IMR-90 (cell line): ENCODE measurements at regions not wholly inside any gene's neighbourhood (a gene's known extent, or its start where the extent isn't known, plus 50 kb on each side); places are given as distances from the start of the nearest gene placed in this dataset.
A peak's percentile ranks its signal among the peaks of the same experiment; 100 is the strongest.

Experiments used
- ATAC-seq: fragments of 200-7000 bp; cut with Tn5 transposase; 2 replicates; pipeline ENCODE4 v1.9.1; 2020; ENCODE audit warnings: low read depth, mild to moderate bottlenecking, moderate library complexity
- BruUV-seq: library from RNA; stranded (reverse); fragments of 400-500 nt; replicated peaks from 2 replicates; lab custom pipeline; 2021; lab: Mats Ljungman, UMichigan
- CTCF ChIA-PET: fragments of 300-600 bp; formaldehyde crosslinking; extraction: SDS; loops from one replicate; lab custom pipeline; 2021; ENCODE audit warnings: antibody characterized with exemption; lab: Yijun Ruan, JAX
- POLR2A ChIA-PET: fragments of 300-600 bp; sonication (Branson Sonifier 250); formaldehyde crosslinking; loops from one replicate; lab custom pipeline; 2022; ENCODE audit warnings: antibody characterized with exemption; ENCODE audit not compliant: unreplicated experiment; lab: Charles Lee
- DNase-seq: peaks from one replicate; pipeline ENCODE4 v3.0.0; 2013
- H2AFZ ChIP-seq: replicated peaks from 2 replicates; pipeline ENCODE3; 2013; ENCODE audit warnings: low read length, mild to moderate bottlenecking; ENCODE audit not compliant: poor library complexity
- H2AK5ac ChIP-seq: 2 replicates; pipeline ENCODE4 v1.6.1; 2013; ENCODE audit warnings: low read depth, low read length, inconsistent platforms
- H2AK9ac ChIP-seq: replicated peaks from 2 replicates; pipeline ENCODE3; 2013; ENCODE audit warnings: mild to moderate bottlenecking, low read depth, low read length, moderate library complexity; ENCODE audit not compliant: poor library complexity
- H2BK120ac ChIP-seq: 2 replicates; pipeline ENCODE4 v1.6.1; 2013; ENCODE audit warnings: low read depth, low read length, inconsistent platforms
- H2BK15ac ChIP-seq: 3 replicates; pipeline ENCODE4 v1.6.1; 2013; ENCODE audit warnings: low read depth, low read length, inconsistent platforms
- H2BK20ac ChIP-seq: 2 replicates; pipeline ENCODE4 v1.6.1; 2013; ENCODE audit warnings: low read depth, mild to moderate bottlenecking, inconsistent platforms, low read length, moderate library complexity
- H2BK5ac ChIP-seq: 2 replicates; pipeline ENCODE4 v1.6.1; 2013; ENCODE audit warnings: mild to moderate bottlenecking, low read depth, low read length, inconsistent platforms; ENCODE audit not compliant: poor library complexity, severe bottlenecking
- H3K14ac ChIP-seq: replicated peaks from 2 replicates; pipeline ENCODE4 v1.6.1; 2013; ENCODE audit warnings: low read depth, low read length, inconsistent platforms
- H3K18ac ChIP-seq: 2 replicates; pipeline ENCODE4 v1.6.1; 2013; ENCODE audit warnings: low read depth, low read length, control low read depth
- H3K23ac ChIP-seq: 2 replicates; pipeline ENCODE4 v1.6.1; 2013; ENCODE audit warnings: low read depth, low read length, inconsistent platforms
- H3K27ac ChIP-seq: 2 replicates; pipeline ENCODE4 v1.5.1; 2013; ENCODE audit warnings: mild to moderate bottlenecking, control low read depth, low read length; ENCODE audit not compliant: insufficient read depth
- H3K27me3 ChIP-seq: 2 replicates; pipeline ENCODE4 v1.6.1; 2013; ENCODE audit warnings: low read length; ENCODE audit not compliant: control insufficient read depth, insufficient read depth
- H3K36me3 ChIP-seq: 2 replicates; pipeline ENCODE4 v1.6.1; 2013; ENCODE audit warnings: low read length, mixed read lengths; ENCODE audit not compliant: control insufficient read depth, insufficient read depth
- H3K4ac ChIP-seq: 2 replicates; pipeline ENCODE4 v1.6.1; 2013; ENCODE audit warnings: low read depth, low read length, inconsistent platforms
- H3K4me1 ChIP-seq: 2 replicates; pipeline ENCODE4 v1.6.1; 2013; ENCODE audit warnings: low read length, mixed read lengths; ENCODE audit not compliant: control insufficient read depth, insufficient read depth
- H3K4me2 ChIP-seq: 2 replicates; pipeline ENCODE4 v1.6.1; 2013; ENCODE audit warnings: low read depth, mild to moderate bottlenecking, control low read depth, low read length, moderate library complexity
- H3K4me3 ChIP-seq: 2 replicates; pipeline ENCODE4 v1.5.1; 2013; ENCODE audit warnings: low read depth, mild to moderate bottlenecking, control low read depth, low read length, moderate library complexity; ENCODE audit not compliant: insufficient read depth
- H3K56ac ChIP-seq: 2 replicates; pipeline ENCODE4 v1.6.1; 2013; ENCODE audit warnings: low read length, inconsistent platforms; ENCODE audit not compliant: insufficient read depth; ENCODE audit errors: extremely low read depth
- H3K79me1 ChIP-seq, 2 experiments: 2 replicates each; pipeline ENCODE4 v1.6.1; 2013; ENCODE audit warnings: low read length in 2 of 2, inconsistent platforms in 1 of 2, low read depth in 1 of 2
- H3K9ac ChIP-seq: 2 replicates; pipeline ENCODE4 v1.6.1; 2013; ENCODE audit warnings: low read depth, low read length, control low read depth
- H3K9me1 ChIP-seq: 2 replicates; pipeline ENCODE4 v1.6.1; 2013; ENCODE audit warnings: low read length, inconsistent platforms; ENCODE audit not compliant: insufficient read depth
- H3K9me3 ChIP-seq: 2 replicates; pipeline ENCODE4 v1.6.1; 2013; ENCODE audit warnings: low read length; ENCODE audit not compliant: control insufficient read depth, insufficient read depth
- H4K20me1 ChIP-seq: 2 replicates; pipeline ENCODE4 v1.6.1; 2013; ENCODE audit warnings: low read length, inconsistent platforms; ENCODE audit not compliant: insufficient read depth
- H4K5ac ChIP-seq: 2 replicates; pipeline ENCODE4 v1.6.1; 2013; ENCODE audit warnings: mild to moderate bottlenecking, low read depth, low read length, control low read depth
- H4K8ac ChIP-seq, 2 experiments: 2 replicates each; pipeline ENCODE4 v1.6.1; 2013; ENCODE audit warnings: low read depth in 2 of 2, low read length in 2 of 2, control low read depth in 1 of 2, inconsistent platforms in 1 of 2
- H4K91ac ChIP-seq: 2 replicates; pipeline ENCODE4 v1.6.1; 2013; ENCODE audit warnings: low read depth, low read length, inconsistent platforms; ENCODE audit not compliant: insufficient read depth
- CEBPB ChIP-seq: IDR thresholded peaks from 2 replicates; pipeline ENCODE4 v1.6.1; 2012; ENCODE audit warnings: low read depth, low read length, improper control_type of control experiment
- WGBS, 2 experiments: methylation state at CpG; one replicate each; pipeline versions ENCODE4 v1.1.5 to v1.1.7; 2013; ENCODE audit warnings: missing lambda C conversion rate in 2 of 2; ENCODE audit not compliant: insufficient read length in 1 of 2; ENCODE audit errors: extremely low coverage in 2 of 2; 5-methylcytosine and 5-hydroxymethylcytosine counted together
- dilution Hi-C: fragments of 300-500 bp; cut with HindIII; formaldehyde crosslinking; loops from one replicate; pipeline ENCODE4 v1.14.3; 2018; ENCODE audit warnings: low sequenced_read_pairs; ENCODE audit not compliant: unreplicated experiment
- in situ Hi-C: fragments of 300-500 bp; cut with MboI; formaldehyde crosslinking; loops from 3 replicates; pipeline ENCODE4 v1.14.3; 2019; ENCODE audit warnings: low sequenced_read_pairs, inconsistent platforms, mixed read lengths
- intact Hi-C: fragments of 100-400 bp; cut with micrococcal nuclease; formaldehyde crosslinking; loops from 2 replicates; pipeline ENCODE4 v1.10.0; 2022
- TF ChIP-seq, protein P1 (sequence below): conservative IDR thresholded peaks from 2 replicates; pipeline ENCODE4 v1.5.1; 2012; ENCODE audit warnings: mild to moderate bottlenecking, low read depth, low read length, improper control_type of control experiment

DNA sequence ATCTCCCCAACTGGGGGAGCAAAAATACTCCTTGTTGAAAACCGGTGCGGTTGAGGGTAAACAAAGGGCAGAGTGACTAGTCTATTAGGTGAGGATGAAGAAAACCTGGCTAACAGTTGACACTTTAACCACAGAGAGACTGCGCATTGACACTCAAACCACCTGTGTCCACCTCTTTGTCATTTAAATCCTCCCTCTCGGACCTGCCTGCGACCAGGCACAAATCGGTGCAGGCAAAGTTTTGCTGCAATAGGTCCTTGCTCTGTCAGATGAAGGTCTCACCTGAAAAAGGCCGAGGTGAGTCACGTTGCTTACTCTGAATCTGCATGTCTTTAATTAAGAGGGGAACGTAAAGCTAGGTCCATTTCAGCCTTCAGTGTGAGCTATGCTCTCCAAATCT, 494.1 kb upstream of the DPPA4 start:
- H3K56ac ChIP-seq: no peak overlapping the region
- no peak overlapping the region for H3K27ac ChIP-seq
- in situ Hi-C loops: no loop called here
- H2BK120ac ChIP-seq: no peak overlapping the region
- H2BK20ac ChIP-seq: no peak overlapping the region
- H4K8ac ChIP-seq: no peak overlapping the region
- ChIA-PET CTCF (no interaction called here), POLR2A (no interaction called here)
- H2BK15ac ChIP-seq: no peak overlapping the region
- H2AFZ ChIP-seq: no peak overlapping the region
- H3K18ac ChIP-seq: no peak overlapping the region
- no peaks in the 10 kb centered on the region for H3K36me3 ChIP-seq
- no CpG with 5 or more reads among the region's 9 CpGs for WGBS, 2 experiments
- 0 out of 2 replicates have a peak, but pooled peaks cover 2% of the 10 kb centered on the region for H3K4me1 ChIP-seq
- dilution Hi-C loops: no loop called here
- intact Hi-C loops: no loop called here
- no peak overlapping the region for H2AK9ac ChIP-seq
- no peaks in the 10 kb centered on the region for H3K9me1 ChIP-seq
- H3K27me3 ChIP-seq: no peaks in the 10 kb centered on the region
- 0 out of 2 replicates have a peak, but pooled peaks have one; percentile 21 for TF ChIP-seq CEBPB
- TF ChIP-seq, protein P1, sequence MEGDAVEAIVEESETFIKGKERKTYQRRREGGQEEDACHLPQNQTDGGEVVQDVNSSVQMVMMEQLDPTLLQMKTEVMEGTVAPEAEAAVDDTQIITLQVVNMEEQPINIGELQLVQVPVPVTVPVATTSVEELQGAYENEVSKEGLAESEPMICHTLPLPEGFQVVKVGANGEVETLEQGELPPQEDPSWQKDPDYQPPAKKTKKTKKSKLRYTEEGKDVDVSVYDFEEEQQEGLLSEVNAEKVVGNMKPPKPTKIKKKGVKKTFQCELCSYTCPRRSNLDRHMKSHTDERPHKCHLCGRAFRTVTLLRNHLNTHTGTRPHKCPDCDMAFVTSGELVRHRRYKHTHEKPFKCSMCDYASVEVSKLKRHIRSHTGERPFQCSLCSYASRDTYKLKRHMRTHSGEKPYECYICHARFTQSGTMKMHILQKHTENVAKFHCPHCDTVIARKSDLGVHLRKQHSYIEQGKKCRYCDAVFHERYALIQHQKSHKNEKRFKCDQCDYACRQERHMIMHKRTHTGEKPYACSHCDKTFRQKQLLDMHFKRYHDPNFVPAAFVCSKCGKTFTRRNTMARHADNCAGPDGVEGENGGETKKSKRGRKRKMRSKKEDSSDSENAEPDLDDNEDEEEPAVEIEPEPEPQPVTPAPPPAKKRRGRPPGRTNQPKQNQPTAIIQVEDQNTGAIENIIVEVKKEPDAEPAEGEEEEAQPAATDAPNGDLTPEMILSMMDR: no peak
- no peaks in the 10 kb centered on the region for H3K79me1 ChIP-seq
- no peak overlapping the region for H3K23ac ChIP-seq
- H3K14ac ChIP-seq: no peak overlapping the region
- H3K9me3 ChIP-seq: no peaks in the 10 kb centered on the region
- no peak overlapping the region for H4K91ac ChIP-seq
- H3K9ac ChIP-seq: no peak overlapping the region
- H3K4me2 ChIP-seq: no peak overlapping the region
- ATAC-seq: no peak
- DNase-seq: no peak
- no peak overlapping the region for H2AK5ac ChIP-seq
- H4K20me1 ChIP-seq: no peaks in the 10 kb centered on the region
- BruUV-seq: no TSS peak
- no peak overlapping the region for H3K4ac ChIP-seq
- H3K4me3 ChIP-seq: no peak overlapping the region
- no peak overlapping the region for H4K5ac ChIP-seq
- H2BK5ac ChIP-seq: no peak overlapping the region
